ENCODE measurements at regions not wholly inside any gene's neighbourhood (a gene's known extent, or its start where the extent isn't known, plus 50 kb on each side); places are given as distances from the start of the nearest gene placed in this dataset.

GRCh38 chr10:124158592-124158991, 65.2 kb upstream of the CHST15 start:
- H3K4me3 ChIP-seq (ENCODE audit: low read length in 3 of 3), result no peak overlapping the region
- no peaks in the 10 kb centered on the region for H3K9me3 ChIP-seq (ENCODE audit: control insufficient read depth in 3 of 3, low read length in 3 of 3)
- H3K9ac ChIP-seq (ENCODE audit: low read depth in 1 of 3, low read length in 3 of 3), result no peak overlapping the region
- H3K27ac ChIP-seq (ENCODE audit: low read depth, low read length), result no peak overlapping the region
- H3K36me3 ChIP-seq (ENCODE audit: control insufficient read depth in 3 of 3, insufficient read depth in 3 of 3, low read length in 3 of 3), result no peaks in the 10 kb centered on the region
- H3K27me3 ChIP-seq (ENCODE audit: control insufficient read depth in 3 of 3, insufficient read depth in 3 of 3, low read length in 3 of 3), result peaks cover 0 to 3% (median 0%) of the 10 kb centered on the region in 3 donors
- H3K4me1 ChIP-seq (ENCODE audit: control insufficient read depth in 3 of 3, insufficient read depth in 3 of 3, low read length in 3 of 3), result peaks cover 18 to 35% (median 29%) of the 10 kb centered on the region in 3 donors

- H3K27ac ChIP-seq (ENCODE audit: low read depth, low read length), result no peak overlapping the region
- no peak overlapping the region for H3K9ac ChIP-seq (ENCODE audit: low read depth in 1 of 3, low read length in 3 of 3)
- peaks cover 31 to 49% (median 42%) of the 10 kb centered on the region in 3 donors for H3K4me1 ChIP-seq (ENCODE audit: control insufficient read depth in 3 of 3, insufficient read depth in 3 of 3, low read length in 3 of 3)
- peaks cover 0 to 3% (median 0%) of the 10 kb centered on the region in 3 donors for H3K27me3 ChIP-seq (ENCODE audit: control insufficient read depth in 3 of 3, insufficient read depth in 3 of 3, low read length in 3 of 3)
- H3K36me3 ChIP-seq (ENCODE audit: control insufficient read depth in 3 of 3, insufficient read depth in 3 of 3, low read length in 3 of 3), result no peaks in the 10 kb centered on the region
- H3K4me3 ChIP-seq (ENCODE audit: low read length in 3 of 3), result no peak overlapping the region
- H3K9me3 ChIP-seq (ENCODE audit: control insufficient read depth in 3 of 3, low read length in 3 of 3), result no peaks in the 10 kb centered on the region
Observed at GRCh38 chr10:124157271-124157681, 63.9 kb upstream of the CHST15 start.

GRCh38 chr10:124156524-124157260, 63.3 kb upstream of the CHST15 start:
- H3K4me1 ChIP-seq (ENCODE audit: control insufficient read depth in 3 of 3, insufficient read depth in 3 of 3, low read length in 3 of 3), result peaks cover 37 to 54% (median 48%) of the 10 kb centered on the region in 3 donors
- peaks cover 0 to 3% (median 0%) of the 10 kb centered on the region in 3 donors for H3K27me3 ChIP-seq (ENCODE audit: control insufficient read depth in 3 of 3, insufficient read depth in 3 of 3, low read length in 3 of 3)
- no peaks in the 10 kb centered on the region for H3K9me3 ChIP-seq (ENCODE audit: control insufficient read depth in 3 of 3, low read length in 3 of 3)
- H3K4me3 ChIP-seq (ENCODE audit: low read length in 3 of 3), result peak overlapping the region in 2 of 3 donors; percentile 26 to 52
- peak overlapping the region in 1 of 3 donors; percentile 62 for H3K9ac ChIP-seq (ENCODE audit: low read depth in 1 of 3, low read length in 3 of 3)
- H3K27ac ChIP-seq (ENCODE audit: low read depth, low read length), result peak overlapping the region; percentile 30
- no peaks in the 10 kb centered on the region for H3K36me3 ChIP-seq (ENCODE audit: control insufficient read depth in 3 of 3, insufficient read depth in 3 of 3, low read length in 3 of 3)

- H3K9me3 ChIP-seq (ENCODE audit: control insufficient read depth in 3 of 3, low read length in 3 of 3), result no peaks in the 10 kb centered on the region
- no peaks in the 10 kb centered on the region for H3K27me3 ChIP-seq (ENCODE audit: control insufficient read depth in 3 of 3, insufficient read depth in 3 of 3, low read length in 3 of 3)
- peaks cover 40 to 62% (median 56%) of the 10 kb centered on the region in 3 donors for H3K4me1 ChIP-seq (ENCODE audit: control insufficient read depth in 3 of 3, insufficient read depth in 3 of 3, low read length in 3 of 3)
- peak overlapping the region; percentile 30 for H3K27ac ChIP-seq (ENCODE audit: low read depth, low read length)
- peak overlapping the region; percentile 25 to 52 (median 27) for H3K4me3 ChIP-seq (ENCODE audit: low read length in 3 of 3)
- H3K9ac ChIP-seq (ENCODE audit: low read depth in 1 of 3, low read length in 3 of 3), result peak overlapping the region in 1 of 3 donors; percentile 62
- H3K36me3 ChIP-seq (ENCODE audit: control insufficient read depth in 3 of 3, insufficient read depth in 3 of 3, low read length in 3 of 3), result no peaks in the 10 kb centered on the region
Observed at GRCh38 chr10:124155781-124156435, 62.5 kb upstream of the CHST15 start.

- Histone ChIP-seq H3K36me3 (ENCODE audit: control insufficient read depth in 3 of 3, insufficient read depth in 3 of 3, low read length in 3 of 3) (no peaks in the 10 kb centered on the region), H3K9ac (ENCODE audit: low read depth in 1 of 3, low read length in 3 of 3) (peak overlapping the region; percentile 14 to 62 (median 51)), H3K4me1 (ENCODE audit: control insufficient read depth in 3 of 3, insufficient read depth in 3 of 3, low read length in 3 of 3) (peaks cover 40 to 77% (median 65%) of the 10 kb centered on the region in 3 donors), H3K27me3 (ENCODE audit: control insufficient read depth in 3 of 3, insufficient read depth in 3 of 3, low read length in 3 of 3) (no peaks in the 10 kb centered on the region), H3K4me3 (ENCODE audit: low read length in 3 of 3) (peak overlapping the region in 2 of 3 donors; percentile 29 to 50), H3K27ac (ENCODE audit: low read depth, low read length) (peak overlapping the region; percentile 83), H3K9me3 (ENCODE audit: control insufficient read depth in 3 of 3, low read length in 3 of 3) (no peaks in the 10 kb centered on the region)
Observed at GRCh38 chr10:124153023-124153826, 59.8 kb upstream of the CHST15 start.

- Histone ChIP-seq H3K9ac (ENCODE audit: low read depth in 1 of 3, low read length in 3 of 3) (peak overlapping the region; percentile 22 to 62 (median 51)), H3K4me1 (ENCODE audit: control insufficient read depth in 3 of 3, insufficient read depth in 3 of 3, low read length in 3 of 3) (peaks cover 40 to 73% (median 63%) of the 10 kb centered on the region in 3 donors), H3K27me3 (ENCODE audit: control insufficient read depth in 3 of 3, insufficient read depth in 3 of 3, low read length in 3 of 3) (no peaks in the 10 kb centered on the region)
Observed at GRCh38 chr10:124152139-124153022, 59.0 kb upstream of the CHST15 start.

GRCh38 chr10:124151466-124152095, 58.2 kb upstream of the CHST15 start:
- no peaks in the 10 kb centered on the region for H3K9me3 ChIP-seq (ENCODE audit: control insufficient read depth in 3 of 3, low read length in 3 of 3)
- no peaks in the 10 kb centered on the region for H3K27me3 ChIP-seq (ENCODE audit: control insufficient read depth in 3 of 3, insufficient read depth in 3 of 3, low read length in 3 of 3)
- peak overlapping the region in 1 of 3 donors; percentile 62 for H3K9ac ChIP-seq (ENCODE audit: low read depth in 1 of 3, low read length in 3 of 3)
- H3K36me3 ChIP-seq (ENCODE audit: control insufficient read depth in 3 of 3, insufficient read depth in 3 of 3, low read length in 3 of 3), result no peaks in the 10 kb centered on the region
- peak overlapping the region in 1 of 3 donors; percentile 29 for H3K4me3 ChIP-seq (ENCODE audit: low read length in 3 of 3)
- H3K27ac ChIP-seq (ENCODE audit: low read depth, low read length), result peak overlapping the region; percentile 83
- H3K4me1 ChIP-seq (ENCODE audit: control insufficient read depth in 3 of 3, insufficient read depth in 3 of 3, low read length in 3 of 3), result peaks cover 37 to 65% (median 55%) of the 10 kb centered on the region in 3 donors

More at GRCh38 chr10:124152139-124153022, 59.0 kb upstream of the CHST15 start:
- Histone ChIP-seq H3K36me3 (ENCODE audit: control insufficient read depth in 3 of 3, insufficient read depth in 3 of 3, low read length in 3 of 3) (no peaks in the 10 kb centered on the region), H3K4me3 (ENCODE audit: low read length in 3 of 3) (peak overlapping the region in 2 of 3 donors; percentile 50 to 56), H3K27ac (ENCODE audit: low read depth, low read length) (peak overlapping the region; percentile 83), H3K9me3 (ENCODE audit: control insufficient read depth in 3 of 3, low read length in 3 of 3) (no peaks in the 10 kb centered on the region)

- no peaks in the 10 kb centered on the region for H3K9me3 ChIP-seq (ENCODE audit: control insufficient read depth in 3 of 3, low read length in 3 of 3)
Observed at GRCh38 chr10:124150807-124151417, 57.5 kb upstream of the CHST15 start.

More at GRCh38 chr10:124150807-124151417, 57.5 kb upstream of the CHST15 start:
- Histone ChIP-seq H3K36me3 (ENCODE audit: control insufficient read depth in 3 of 3, insufficient read depth in 3 of 3, low read length in 3 of 3) (no peaks in the 10 kb centered on the region), H3K27ac (ENCODE audit: low read depth, low read length) (no peak overlapping the region), H3K4me3 (ENCODE audit: low read length in 3 of 3) (no peak overlapping the region), H3K9ac (ENCODE audit: low read depth in 1 of 3, low read length in 3 of 3) (peak overlapping the region in 1 of 3 donors; percentile 16), H3K4me1 (ENCODE audit: control insufficient read depth in 3 of 3, insufficient read depth in 3 of 3, low read length in 3 of 3) (peaks cover 30 to 62% (median 48%) of the 10 kb centered on the region in 3 donors), H3K27me3 (ENCODE audit: control insufficient read depth in 3 of 3, insufficient read depth in 3 of 3, low read length in 3 of 3) (no peaks in the 10 kb centered on the region)
